OCI-LY7 (cell line): ENCODE measurements at regions not wholly inside any gene's neighbourhood (a gene's known extent, or its start where the extent isn't known, plus 50 kb on each side); places are given as distances from the start of the nearest gene placed in this dataset.

Source experiments
- BruUV-seq: library from RNA; stranded (reverse); fragments of 400-500 nt; replicated peaks from 2 replicates; lab custom pipeline; 2021; lab: Mats Ljungman, UMichigan
- CTCF ChIA-PET: fragments of 300-600 bp; sonication (Branson Sonifier 250); formaldehyde crosslinking; loops from one replicate; lab custom pipeline; 2022; ENCODE audit warnings: antibody characterized with exemption; ENCODE audit not compliant: unreplicated experiment; lab: Charles Lee
- POLR2A ChIA-PET: fragments of 300-600 bp; sonication (Branson Sonifier 250); formaldehyde crosslinking; loops from one replicate; lab custom pipeline; 2022; ENCODE audit warnings: antibody characterized with exemption; lab: Charles Lee
- DNase-seq: peaks from one replicate; pipeline ENCODE4 v3.0.0-alpha.2; 2015; ENCODE audit warnings: low spot score
- H2AFZ ChIP-seq: fragments of 200-600 bp; sonication (generic), shearing (Covaris generic); 2 replicates; pipeline ENCODE4 v1.6.1; 2014; ENCODE audit warnings: mild to moderate bottlenecking, antibody characterized with exemption, low read length, moderate library complexity
- H3K27ac ChIP-seq: fragments of 200-600 bp; sonication (generic); 2 replicates; pipeline ENCODE4 v1.5.1; 2014; ENCODE audit warnings: mixed run types, low read depth, mild to moderate bottlenecking, moderate library complexity, low read length, inconsistent platforms; ENCODE audit not compliant: poor library complexity, severe bottlenecking
- H3K36me3 ChIP-seq: fragments of 200-600 bp; sonication (generic); 2 replicates; pipeline ENCODE4 v1.6.1; 2014; ENCODE audit warnings: mild to moderate bottlenecking, antibody characterized with exemption, low read length, moderate library complexity, mixed read lengths; ENCODE audit not compliant: insufficient read depth
- H3K4me1 ChIP-seq: fragments of 200-600 bp; sonication (generic); 2 replicates; pipeline ENCODE4 v1.5.1; 2014; ENCODE audit warnings: mild to moderate bottlenecking, low read length; ENCODE audit not compliant: insufficient read depth, poor library complexity, severe bottlenecking
- H3K4me2 ChIP-seq: fragments of 200-600 bp; sonication (generic); 2 replicates; pipeline ENCODE4 v1.6.1; 2014; ENCODE audit warnings: mild to moderate bottlenecking, low read length
- H3K4me3 ChIP-seq: fragments of 200-600 bp; sonication (generic); 2 replicates; pipeline ENCODE4 v1.5.1; 2014; ENCODE audit warnings: mild to moderate bottlenecking, low read depth, low read length; ENCODE audit not compliant: poor library complexity, severe bottlenecking
- H3K79me2 ChIP-seq: fragments of 200-600 bp; sonication (generic); 2 replicates; pipeline ENCODE4 v1.6.1; 2016; ENCODE audit warnings: low read depth, mild to moderate bottlenecking, low read length, moderate library complexity, mixed read lengths; ENCODE audit not compliant: insufficient read depth
- H3K9me2 ChIP-seq: fragments of 200-600 bp; sonication (generic); 2 replicates; pipeline ENCODE4 v1.6.1; 2016; ENCODE audit warnings: mild to moderate bottlenecking, low read length, mixed read lengths; ENCODE audit not compliant: insufficient read depth
- H3K9me3 ChIP-seq: fragments of 200-600 bp; sonication (generic); 2 replicates; pipeline ENCODE4 v1.6.1; 2014; ENCODE audit warnings: mild to moderate bottlenecking, mixed run types, low read length, mixed read lengths
- H4K20me1 ChIP-seq: fragments of 200-600 bp; sonication (generic); 2 replicates; pipeline ENCODE4 v1.6.1; 2014; ENCODE audit warnings: mild to moderate bottlenecking, antibody characterized with exemption, low read length, moderate library complexity, mixed read lengths; ENCODE audit not compliant: insufficient read depth
- EZH2phosphoT487 ChIP-seq: fragments of 200-600 bp; sonication (generic); IDR thresholded peaks from 2 replicates; pipeline ENCODE4 v1.6.1; 2018; ENCODE audit warnings: low read depth, borderline replicate concordance, mild to moderate bottlenecking, mixed run types, antibody characterized with exemption, low read length, moderate library complexity, mixed read lengths
- intact Hi-C: fragments of 100-400 bp; cut with micrococcal nuclease; formaldehyde crosslinking; loops from one replicate; pipeline ENCODE4 v1.10.0; 2022; ENCODE audit not compliant: unreplicated experiment
- TF ChIP-seq, protein P1 (sequence below): fragments of 200-600 bp; sonication (generic); conservative IDR thresholded peaks from 2 replicates; pipeline ENCODE4 v1.5.1; 2014; ENCODE audit warnings: mild to moderate bottlenecking, antibody characterized with exemption, low read length, moderate library complexity, mixed read lengths

DNA sequence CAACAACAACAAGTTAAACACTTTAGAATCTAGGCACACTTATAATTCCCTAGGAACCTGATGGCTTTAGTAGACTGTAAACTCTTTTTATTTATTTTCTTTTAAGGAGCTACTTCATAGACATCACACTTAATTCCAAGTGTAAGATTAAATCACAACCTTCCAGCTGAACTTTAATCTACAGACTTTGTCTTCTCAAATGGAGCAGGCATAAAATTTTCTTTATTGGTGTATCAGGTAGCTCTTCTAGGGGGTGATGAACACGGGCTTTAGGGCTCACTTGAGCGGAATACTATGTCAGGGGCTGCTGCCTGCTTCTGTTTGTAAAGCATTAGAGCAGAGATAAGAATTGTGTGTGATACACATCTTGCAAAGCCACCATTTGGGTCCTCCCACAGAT is 525.8 kb upstream of the FAT3 start:
- no peak for DNase-seq
- Histone ChIP-seq H3K9me2 (no peaks in the 10 kb centered on the region), H3K4me1 (no peaks in the 10 kb centered on the region), H3K9me3 (no peaks in the 10 kb centered on the region), H3K36me3 (no peaks in the 10 kb centered on the region), H3K4me2 (no peak overlapping the region), H3K27ac (no peak overlapping the region), H2AFZ (no peak overlapping the region), H3K4me3 (no peak overlapping the region), H3K79me2 (no peaks in the 10 kb centered on the region), H4K20me1 (no peaks in the 10 kb centered on the region)
- TF ChIP-seq, protein P1, sequence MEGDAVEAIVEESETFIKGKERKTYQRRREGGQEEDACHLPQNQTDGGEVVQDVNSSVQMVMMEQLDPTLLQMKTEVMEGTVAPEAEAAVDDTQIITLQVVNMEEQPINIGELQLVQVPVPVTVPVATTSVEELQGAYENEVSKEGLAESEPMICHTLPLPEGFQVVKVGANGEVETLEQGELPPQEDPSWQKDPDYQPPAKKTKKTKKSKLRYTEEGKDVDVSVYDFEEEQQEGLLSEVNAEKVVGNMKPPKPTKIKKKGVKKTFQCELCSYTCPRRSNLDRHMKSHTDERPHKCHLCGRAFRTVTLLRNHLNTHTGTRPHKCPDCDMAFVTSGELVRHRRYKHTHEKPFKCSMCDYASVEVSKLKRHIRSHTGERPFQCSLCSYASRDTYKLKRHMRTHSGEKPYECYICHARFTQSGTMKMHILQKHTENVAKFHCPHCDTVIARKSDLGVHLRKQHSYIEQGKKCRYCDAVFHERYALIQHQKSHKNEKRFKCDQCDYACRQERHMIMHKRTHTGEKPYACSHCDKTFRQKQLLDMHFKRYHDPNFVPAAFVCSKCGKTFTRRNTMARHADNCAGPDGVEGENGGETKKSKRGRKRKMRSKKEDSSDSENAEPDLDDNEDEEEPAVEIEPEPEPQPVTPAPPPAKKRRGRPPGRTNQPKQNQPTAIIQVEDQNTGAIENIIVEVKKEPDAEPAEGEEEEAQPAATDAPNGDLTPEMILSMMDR: no peak
- TF ChIP-seq EZH2phosphoT487: no peak
- intact Hi-C loops: no loop called here
- ChIA-PET CTCF (no interaction called here), POLR2A (no interaction called here)
- BruUV-seq: no TSS peak

DNA sequence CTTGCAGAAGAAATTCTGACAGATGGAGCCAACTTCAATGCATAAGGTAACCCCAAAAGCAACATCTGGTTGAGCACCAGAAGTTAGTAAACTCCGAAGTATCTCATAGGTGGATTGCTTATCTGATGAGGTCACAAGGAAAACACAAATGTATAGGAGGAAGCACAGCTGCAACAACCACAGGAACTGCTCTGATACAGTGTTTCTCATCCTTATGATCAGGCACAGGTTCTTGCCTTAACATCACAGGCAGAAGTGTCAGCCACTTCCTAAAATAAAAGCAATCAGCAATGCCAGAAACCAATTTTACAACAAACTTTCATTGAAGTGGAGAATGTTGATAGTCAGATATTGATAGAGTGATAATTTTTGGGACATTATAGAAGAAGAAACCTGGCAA is 530.3 kb upstream of the FAT3 start:
- Histone ChIP-seq H3K4me3 (no peak overlapping the region), H3K36me3 (no peaks in the 10 kb centered on the region), H3K9me3 (no peaks in the 10 kb centered on the region), H3K9me2 (no peaks in the 10 kb centered on the region), H3K4me1 (no peaks in the 10 kb centered on the region), H2AFZ (no peak overlapping the region), H3K4me2 (no peak overlapping the region), H3K79me2 (no peaks in the 10 kb centered on the region), H3K27ac (no peak overlapping the region), H4K20me1 (no peaks in the 10 kb centered on the region)
- intact Hi-C loops: no loop called here
- no peak for TF ChIP-seq EZH2phosphoT487
- TF ChIP-seq, protein P1: no peak
- ChIA-PET CTCF (no interaction called here), POLR2A (no interaction called here)
- BruUV-seq: no TSS peak
- DNase-seq: no peak

DNA sequence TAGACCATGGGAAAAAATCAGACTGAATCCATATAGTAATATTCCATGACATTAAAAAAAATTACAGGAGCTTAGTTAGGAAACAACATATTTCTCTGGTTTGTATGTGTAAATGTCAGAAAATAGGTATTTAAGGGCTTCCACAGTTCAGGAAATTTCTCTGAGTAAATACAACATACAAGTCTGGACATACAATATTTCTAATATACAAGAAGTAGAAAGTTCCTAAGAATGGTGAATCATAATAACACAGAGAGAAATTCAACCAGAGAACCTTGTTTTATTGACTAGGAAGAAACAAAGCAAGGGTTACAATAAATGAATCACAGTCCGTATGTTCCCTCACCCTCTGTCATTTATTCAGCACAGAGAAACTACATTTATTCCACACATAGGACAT is 532.7 kb upstream of the FAT3 start:
- Histone ChIP-seq H3K4me3 (no peak overlapping the region), H3K36me3 (no peaks in the 10 kb centered on the region), H2AFZ (no peak overlapping the region), H4K20me1 (no peaks in the 10 kb centered on the region), H3K27ac (no peak overlapping the region), H3K9me3 (no peaks in the 10 kb centered on the region), H3K4me1 (no peaks in the 10 kb centered on the region), H3K9me2 (no peaks in the 10 kb centered on the region), H3K79me2 (no peaks in the 10 kb centered on the region), H3K4me2 (no peak overlapping the region)
- no peak for DNase-seq
- ChIA-PET POLR2A (interaction anchor here (0.6 to 1.3 kb wide), 3 partner anchors 12 to 479 kb away, joined by 3 to 4 read pairs (median 4); no protein-coding TSS in a partner anchor), CTCF (no interaction called here)
- BruUV-seq: no TSS peak
- intact Hi-C loops: no loop called here
- TF ChIP-seq, protein P1: no peak
- no peak for TF ChIP-seq EZH2phosphoT487
